Cardiac fibroblast (primary cell): ENCODE measurements at regions not wholly inside any gene's neighbourhood (a gene's known extent, or its start where the extent isn't known, plus 50 kb on each side); places are given as distances from the start of the nearest gene placed in this dataset.

Source experiments
- DNase-seq, 2 donors: peaks; one replicate each; pipeline versions ENCODE4 v3.0.0 to v3.0.0-alpha.2; 2010; ENCODE audit warnings: low read depth in 2 of 2
- H3K4me3 ChIP-seq, 2 donors: replicated peaks in 1 of 2; 1 replicate in 1 of 2; 2 replicates in 1 of 2; pipeline ENCODE4 v1.5.1; 2011; ENCODE audit warnings: low read depth in 2 of 2, low read length in 2 of 2, mild to moderate bottlenecking in 2 of 2, moderate library complexity in 1 of 2
- TF ChIP-seq, protein P1 (sequence below): IDR thresholded peaks from one replicate; pipeline ENCODE4 v1.5.1; 2011; ENCODE audit warnings: low read depth, mild to moderate bottlenecking, low read length, inconsistent platforms

DNA sequence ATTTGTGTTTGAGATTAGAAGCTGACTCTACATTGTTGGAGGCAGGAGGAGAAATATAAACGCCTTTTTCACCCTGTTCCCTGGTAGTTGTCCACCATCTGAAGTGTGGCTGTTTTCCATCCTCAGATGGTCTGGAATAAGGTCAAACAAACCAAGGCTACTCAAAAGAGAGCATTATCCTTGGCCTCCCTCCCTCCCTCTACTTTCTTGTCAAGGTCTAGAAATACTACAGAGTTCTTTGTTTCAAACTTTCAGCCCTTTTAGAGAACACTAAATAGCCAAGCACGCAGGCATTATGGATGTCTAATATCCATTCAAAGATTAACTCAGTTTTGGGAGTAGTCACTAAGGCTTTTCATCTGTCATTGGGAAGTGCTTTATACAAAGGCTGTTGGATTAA is 215.8 kb upstream of the ITGA4 start:
- no peak for DNase-seq
- TF ChIP-seq, protein P1, sequence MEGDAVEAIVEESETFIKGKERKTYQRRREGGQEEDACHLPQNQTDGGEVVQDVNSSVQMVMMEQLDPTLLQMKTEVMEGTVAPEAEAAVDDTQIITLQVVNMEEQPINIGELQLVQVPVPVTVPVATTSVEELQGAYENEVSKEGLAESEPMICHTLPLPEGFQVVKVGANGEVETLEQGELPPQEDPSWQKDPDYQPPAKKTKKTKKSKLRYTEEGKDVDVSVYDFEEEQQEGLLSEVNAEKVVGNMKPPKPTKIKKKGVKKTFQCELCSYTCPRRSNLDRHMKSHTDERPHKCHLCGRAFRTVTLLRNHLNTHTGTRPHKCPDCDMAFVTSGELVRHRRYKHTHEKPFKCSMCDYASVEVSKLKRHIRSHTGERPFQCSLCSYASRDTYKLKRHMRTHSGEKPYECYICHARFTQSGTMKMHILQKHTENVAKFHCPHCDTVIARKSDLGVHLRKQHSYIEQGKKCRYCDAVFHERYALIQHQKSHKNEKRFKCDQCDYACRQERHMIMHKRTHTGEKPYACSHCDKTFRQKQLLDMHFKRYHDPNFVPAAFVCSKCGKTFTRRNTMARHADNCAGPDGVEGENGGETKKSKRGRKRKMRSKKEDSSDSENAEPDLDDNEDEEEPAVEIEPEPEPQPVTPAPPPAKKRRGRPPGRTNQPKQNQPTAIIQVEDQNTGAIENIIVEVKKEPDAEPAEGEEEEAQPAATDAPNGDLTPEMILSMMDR, result no peak
- H3K4me3 ChIP-seq, result no peak overlapping the region

DNA sequence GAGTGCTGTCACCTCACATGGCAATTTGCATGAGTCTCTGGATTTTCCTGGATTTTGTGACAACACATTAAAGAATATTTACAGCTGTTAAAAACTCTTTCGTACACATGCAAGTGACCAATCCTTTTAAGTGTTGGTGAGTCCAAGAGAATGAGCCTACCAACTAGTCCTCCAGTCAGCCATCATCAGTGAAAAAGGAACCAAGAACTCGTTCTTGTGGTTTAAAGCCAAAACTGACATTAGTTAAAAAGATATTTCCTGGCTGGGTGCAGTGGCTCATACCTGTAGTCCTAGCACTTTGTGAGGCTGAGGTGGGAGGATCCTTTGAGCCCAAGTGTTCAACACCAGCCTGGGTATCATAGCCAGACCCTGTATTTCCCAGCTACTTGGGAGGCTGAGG is 215.4 kb upstream of the ITGA4 start:
- TF ChIP-seq, protein P1, result no peak
- no peak for DNase-seq
- H3K4me3 ChIP-seq, result no peak overlapping the region

DNA sequence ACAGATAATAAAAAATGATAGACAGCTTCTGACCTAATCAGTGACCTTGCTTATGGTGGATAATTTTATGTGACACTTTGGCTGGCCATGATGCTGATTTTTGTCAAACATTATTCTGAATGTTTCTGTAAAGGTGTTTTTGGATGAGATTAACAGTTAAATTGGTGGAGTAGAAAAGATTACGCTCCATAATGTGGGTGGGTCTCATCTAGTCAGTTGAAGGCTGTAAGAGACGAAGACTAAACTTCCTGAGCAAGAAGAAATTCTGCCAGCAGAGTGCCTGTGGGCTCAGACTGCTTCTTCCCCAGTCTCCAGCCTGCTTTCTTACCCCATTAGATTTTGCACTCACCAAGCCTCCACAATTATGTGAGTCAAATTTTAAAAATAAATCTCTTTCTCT is 214.9 kb upstream of the ITGA4 start:
- no peak for DNase-seq
- no peak overlapping the region for H3K4me3 ChIP-seq
- TF ChIP-seq, protein P1, result no peak

DNA sequence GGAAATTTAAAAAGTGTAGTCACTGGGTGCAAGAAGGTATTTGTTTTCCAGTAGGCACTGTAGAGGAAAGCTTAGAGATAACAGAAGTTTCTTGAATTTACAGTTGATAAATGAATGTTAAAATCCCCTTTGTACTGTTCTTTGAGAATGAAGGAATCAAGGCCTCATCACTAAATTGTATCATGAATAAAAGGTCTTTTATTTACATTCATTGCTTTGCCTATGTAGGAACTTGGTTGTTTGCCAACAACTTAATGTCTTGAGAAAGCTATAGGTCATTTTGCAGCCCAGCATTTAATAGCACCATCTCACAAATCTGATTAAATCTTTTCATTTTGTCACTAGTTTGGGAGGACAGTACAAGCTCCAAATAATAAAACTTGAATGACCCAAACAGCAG is 213.9 kb upstream of the ITGA4 start:
- no peak overlapping the region for H3K4me3 ChIP-seq
- no peak for DNase-seq
- TF ChIP-seq, protein P1, result no peak

DNA sequence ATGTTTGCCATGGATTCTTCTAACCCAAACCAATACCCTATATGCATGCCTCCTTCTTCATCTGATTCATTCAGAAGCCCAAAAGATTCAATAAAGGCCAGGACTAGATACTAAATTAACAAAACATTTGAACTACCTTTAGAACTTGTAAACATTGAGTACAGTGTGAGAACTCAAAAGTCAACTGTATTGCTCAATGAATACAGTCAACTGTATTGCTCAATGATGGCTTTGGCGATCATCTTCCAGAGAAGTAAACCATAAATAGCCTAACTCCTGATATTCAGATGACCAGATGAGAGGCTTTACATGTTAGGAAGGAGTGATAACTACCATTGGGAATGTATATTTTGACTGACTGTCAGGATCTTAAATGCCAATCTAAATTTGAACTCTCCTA is 206.5 kb upstream of the ITGA4 start:
- no peak overlapping the region for H3K4me3 ChIP-seq
- TF ChIP-seq, protein P1, result no peak
- peak; percentile 3 to 65 for DNase-seq

DNA sequence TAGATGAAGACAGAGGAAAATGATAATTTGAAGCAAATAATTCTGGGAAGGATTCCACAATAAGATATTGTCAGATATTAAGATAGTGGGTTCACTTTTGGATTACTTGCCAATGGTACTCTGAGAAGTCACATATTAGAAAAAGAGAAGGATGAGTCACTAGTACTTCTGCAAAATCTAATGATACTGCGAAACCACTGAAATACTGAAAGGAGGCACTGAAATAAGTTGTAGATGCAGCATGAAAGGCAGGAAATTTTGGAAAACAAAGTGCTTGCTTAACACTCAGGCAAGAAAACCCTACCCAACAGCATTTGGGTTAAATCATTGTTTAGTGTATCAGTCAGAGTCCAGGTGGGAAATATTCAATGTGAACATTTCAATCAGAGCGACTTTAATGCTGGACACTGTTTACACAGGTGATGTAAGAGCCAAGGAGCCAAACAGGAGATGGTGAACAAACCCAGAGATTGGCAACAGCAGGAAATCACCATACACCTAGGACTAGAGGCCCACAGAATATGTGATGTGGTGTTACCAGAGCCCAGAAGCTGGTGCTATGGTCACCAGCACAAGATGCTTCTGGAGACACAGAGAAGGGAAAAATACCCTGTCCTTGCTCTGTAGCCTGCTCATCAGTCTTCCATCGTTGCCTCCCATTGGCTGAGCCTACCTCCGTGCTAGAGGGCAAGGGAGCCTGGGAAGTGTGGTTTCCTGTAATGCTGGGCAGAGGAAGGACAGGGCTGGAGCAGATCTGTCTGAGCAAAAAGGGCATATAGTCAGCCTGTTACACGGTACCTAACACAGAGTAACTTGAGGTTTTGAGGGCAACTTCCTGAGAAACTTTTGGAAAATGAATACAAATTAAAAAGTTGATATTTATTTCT is 204.7 kb upstream of the ITGA4 start:
- TF ChIP-seq, protein P1, result no peak
- no peak for DNase-seq
- no peak overlapping the region for H3K4me3 ChIP-seq
